Neural cell (in vitro differentiated cells): ENCODE measurements at regions not wholly inside any gene's neighbourhood (a gene's known extent, or its start where the extent isn't known, plus 50 kb on each side); places are given as distances from the start of the nearest gene placed in this dataset.

ENCODE experiments used
- H2AFZ ChIP-seq: fragments of 200-600, 300-800 bp; sonication (generic), shearing (Covaris generic); 2 replicates; pipeline ENCODE4 v1.6.0; 2014; ENCODE audit warnings: low read depth, mild to moderate bottlenecking, antibody characterized with exemption, low read length, moderate library complexity
- H3F3A ChIP-seq: fragments of 200-600 bp; shearing (Covaris generic); 2 replicates; pipeline ENCODE4 v1.6.1; 2016; ENCODE audit warnings: mild to moderate bottlenecking, moderate library complexity, mixed read lengths, antibody characterized with exemption, low read length; ENCODE audit not compliant: insufficient read depth, poor library complexity, severe bottlenecking
- H3K27ac ChIP-seq: fragments of 200-600, 300-800 bp; sonication (generic), shearing (Covaris generic); 2 replicates; pipeline ENCODE4 v1.5.1; 2014; ENCODE audit warnings: mild to moderate bottlenecking, low read length, moderate library complexity
- H3K27me3 ChIP-seq: fragments of 300-800, 200-600 bp; sonication (generic), shearing (Covaris generic); 2 replicates; pipeline ENCODE4 v1.6.0; 2014; ENCODE audit warnings: mild to moderate bottlenecking, low read depth, low read length, moderate library complexity; ENCODE audit not compliant: insufficient read depth
- H3K36me3 ChIP-seq: fragments of 300-800, 200-600 bp; sonication (generic), shearing (Covaris generic); 2 replicates; pipeline ENCODE4 v1.5.1; 2014; ENCODE audit warnings: mild to moderate bottlenecking, antibody characterized with exemption, low read length, moderate library complexity; ENCODE audit not compliant: insufficient read depth
- H3K4me2 ChIP-seq: fragments of 300-800, 200-600 bp; sonication (generic), shearing (Covaris generic); 2 replicates; pipeline ENCODE4 v1.6.0; 2014; ENCODE audit warnings: mild to moderate bottlenecking, low read length
- H3K4me3 ChIP-seq: fragments of 300-800, 200-600 bp; sonication (generic), shearing (Covaris generic); 2 replicates; pipeline ENCODE4 v1.5.1; 2014; ENCODE audit warnings: mild to moderate bottlenecking, low read length, moderate library complexity
- H3K79me2 ChIP-seq: fragments of 200-600 bp; shearing (Covaris generic); replicated peaks from 2 replicates; pipeline ENCODE4 v1.6.0; 2014; ENCODE audit warnings: mild to moderate bottlenecking, low read length, moderate library complexity; ENCODE audit not compliant: insufficient read depth
- H3K9ac ChIP-seq: fragments of 300-800, 200-600 bp; sonication (generic), shearing (Covaris generic); 2 replicates; pipeline ENCODE4 v1.6.1; 2016; ENCODE audit warnings: mild to moderate bottlenecking, low read length, mixed read lengths
- H3K9me2 ChIP-seq: fragments of 200-600 bp; shearing (Covaris generic); 2 replicates; pipeline ENCODE4 v1.6.1; 2016; ENCODE audit warnings: mild to moderate bottlenecking, low read length, mixed read lengths; ENCODE audit not compliant: insufficient read depth
- H3K9me3 ChIP-seq: fragments of 200-600, 300-800 bp; sonication (generic), shearing (Covaris generic); 2 replicates; pipeline ENCODE4 v1.6.1; 2016; ENCODE audit warnings: mild to moderate bottlenecking, mixed run types, low read length, moderate library complexity, mixed read lengths
- H4K20me1 ChIP-seq: fragments of 200-600 bp; shearing (Covaris generic); 2 replicates; pipeline ENCODE4 v1.6.1; 2016; ENCODE audit warnings: mild to moderate bottlenecking, mixed run types; ENCODE audit not compliant: insufficient read depth
- CTCF ChIP-seq: fragments of 450-650 bp; IDR thresholded peaks from 2 replicates; pipeline ENCODE4 v1.5.1; 2014; ENCODE audit warnings: antibody characterized with exemption, mild to moderate bottlenecking, moderate library complexity; ENCODE audit not compliant: poor library complexity, severe bottlenecking
- EP300 ChIP-seq: fragments of 450-650 bp; conservative IDR thresholded peaks from 2 replicates; pipeline ENCODE4 v1.6.1; 2014; ENCODE audit warnings: antibody characterized with exemption, mild to moderate bottlenecking, moderate library complexity; ENCODE audit not compliant: poor library complexity, severe bottlenecking
- EZH2 ChIP-seq: fragments of 200-600, 300-800 bp; shearing (Covaris generic), sonication (generic); IDR thresholded peaks from 2 replicates; pipeline ENCODE4 v1.6.1; 2014; ENCODE audit warnings: antibody characterized with exemption, low read length, borderline replicate concordance, mild to moderate bottlenecking; ENCODE audit not compliant: insufficient read depth, poor library complexity, severe bottlenecking
- MXI1 ChIP-seq: fragments of 450-650 bp; conservative IDR thresholded peaks from 2 replicates; pipeline ENCODE4 v1.6.1; 2014; ENCODE audit warnings: antibody characterized with exemption, mild to moderate bottlenecking; ENCODE audit not compliant: poor library complexity, severe bottlenecking
- POLR2AphosphoS5 ChIP-seq: IDR thresholded peaks from 2 replicates; pipeline ENCODE4 v1.6.1; 2012
- RAD21 ChIP-seq: fragments of 450-650 bp; conservative IDR thresholded peaks from 2 replicates; pipeline ENCODE4 v1.6.1; 2014; ENCODE audit warnings: antibody characterized with exemption, mild to moderate bottlenecking, moderate library complexity
- REST ChIP-seq: IDR thresholded peaks from 2 replicates; pipeline ENCODE4 v1.6.1; 2012; ENCODE audit warnings: borderline replicate concordance
- SMC3 ChIP-seq: fragments of 450-650 bp; conservative IDR thresholded peaks from 2 replicates; pipeline ENCODE4 v1.6.1; 2014; ENCODE audit warnings: antibody characterized with exemption, mild to moderate bottlenecking, moderate library complexity; ENCODE audit not compliant: poor library complexity
- TAF1 ChIP-seq: IDR thresholded peaks from 2 replicates; pipeline ENCODE4 v1.6.1; 2012; ENCODE audit warnings: low read depth

GRCh38 chr5:96062836-96063235, 101.2 kb upstream of the ELL2 start:
- Histone ChIP-seq H3K4me3 (no peak overlapping the region), H3K36me3 (no peaks in the 10 kb centered on the region), H3F3A (no peaks in the 10 kb centered on the region), H2AFZ (no peak overlapping the region), H3K9me2 (no peaks in the 10 kb centered on the region), H3K79me2 (no peaks in the 10 kb centered on the region), H3K4me2 (no peak overlapping the region), H3K27ac (no peak overlapping the region), H3K27me3 (no peaks in the 10 kb centered on the region), H3K9me3 (no peaks in the 10 kb centered on the region), H3K9ac (no peak overlapping the region), H4K20me1 (no peaks in the 10 kb centered on the region)
- TF ChIP-seq EZH2 (no peak), TAF1 (no peak), MXI1 (no peak), EP300 (no peak), RAD21 (no peak), CTCF (no peak), REST (no peak), SMC3 (no peak), POLR2AphosphoS5 (no peak)

GRCh38 chr5:96058084-96058483, 96.4 kb upstream of the ELL2 start:
- Histone ChIP-seq H3K4me2 (no peak overlapping the region), H3F3A (no peaks in the 10 kb centered on the region), H2AFZ (no peak overlapping the region), H3K9ac (no peak overlapping the region), H3K27me3 (no peaks in the 10 kb centered on the region), H3K9me3 (no peaks in the 10 kb centered on the region), H3K79me2 (no peaks in the 10 kb centered on the region), H3K4me3 (no peak overlapping the region), H3K27ac (no peak overlapping the region), H3K9me2 (no peaks in the 10 kb centered on the region), H3K36me3 (no peaks in the 10 kb centered on the region), H4K20me1 (no peaks in the 10 kb centered on the region)
- TF ChIP-seq REST (no peak), CTCF (no peak)
